Keratinocyte (primary cell): ENCODE measurements at regions not wholly inside any gene's neighbourhood (a gene's known extent, or its start where the extent isn't known, plus 50 kb on each side); places are given as distances from the start of the nearest gene placed in this dataset.
A peak's percentile ranks its signal among the peaks of the same experiment; 100 is the strongest.

Experiments used
- DNase-seq: peaks from one replicate; pipeline ENCODE4 v3.0.0-alpha.2; 2011; ENCODE audit warnings: low read depth, missing footprints, low spot score
- FAIRE-seq: peaks from 2 replicates; lab custom pipeline; 2011; peaks lifted over from hg19 to GRCh38; lab: Jason Lieb, UNC
- H2AFZ ChIP-seq: 2 replicates; pipeline ENCODE4 v1.6.0; 2012; ENCODE audit warnings: low read length, control low read depth, inconsistent platforms; ENCODE audit not compliant: control insufficient read depth
- H3K27ac ChIP-seq: 2 replicates; pipeline ENCODE4 v1.5.1; 2011; ENCODE audit warnings: low read length; ENCODE audit not compliant: control insufficient read depth, insufficient read depth
- H3K27me3 ChIP-seq: 3 replicates; pipeline ENCODE4 v1.6.0; 2011; ENCODE audit warnings: low read length; ENCODE audit not compliant: control insufficient read depth, insufficient read depth; ENCODE audit errors: extremely low read depth
- H3K36me3 ChIP-seq, 2 experiments: 2 replicates in 1 of 2; 3 replicates in 1 of 2; pipeline ENCODE4 v1.5.1; 2011; ENCODE audit warnings: low read length in 2 of 2, mild to moderate bottlenecking in 1 of 2; ENCODE audit not compliant: control insufficient read depth in 2 of 2, insufficient read depth in 2 of 2; ENCODE audit errors: extremely low read depth in 1 of 2
- H3K4me1 ChIP-seq: 3 replicates; pipeline ENCODE4 v1.5.1; 2011; ENCODE audit warnings: low read length; ENCODE audit not compliant: control insufficient read depth, insufficient read depth; ENCODE audit errors: extremely low read depth
- H3K4me2 ChIP-seq: 3 replicates; pipeline ENCODE4 v1.6.0; 2011; ENCODE audit warnings: low read depth, low read length; ENCODE audit not compliant: control insufficient read depth, insufficient read depth; ENCODE audit errors: extremely low read depth
- H3K4me3 ChIP-seq, 3 experiments: fragments of 200-600 bp in 1 of 3; sonication (generic) in 1 of 3; 2 replicates in 2 of 3; 3 replicates in 1 of 3; pipeline ENCODE4 v1.5.1; 2011 to 2016; ENCODE audit warnings: low read length in 3 of 3, mild to moderate bottlenecking in 3 of 3, control low read depth in 2 of 3, inconsistent platforms in 1 of 3, low read depth in 1 of 3, mixed read lengths in 1 of 3, mixed run types in 1 of 3, moderate library complexity in 1 of 3; ENCODE audit not compliant: control insufficient read depth in 2 of 3, insufficient read depth in 2 of 3; ENCODE audit errors: extremely low read depth in 1 of 3
- H3K79me2 ChIP-seq: 2 replicates; pipeline ENCODE4 v1.6.0; 2012; ENCODE audit warnings: low read length; ENCODE audit not compliant: control insufficient read depth, insufficient read depth
- H3K9ac ChIP-seq: 3 replicates; pipeline ENCODE4 v1.6.0; 2011; ENCODE audit warnings: low read length; ENCODE audit not compliant: control insufficient read depth, insufficient read depth; ENCODE audit errors: extremely low read depth
- H3K9me1 ChIP-seq: 3 replicates; pipeline ENCODE4 v1.6.0; 2011; ENCODE audit warnings: low read length; ENCODE audit not compliant: control insufficient read depth, insufficient read depth; ENCODE audit errors: extremely low read depth
- H3K9me3 ChIP-seq: 2 replicates; pipeline ENCODE4 v1.5.1; 2012; ENCODE audit warnings: low read depth, low read length; ENCODE audit not compliant: control insufficient read depth
- H4K20me1 ChIP-seq: 3 replicates; pipeline ENCODE4 v1.6.0; 2011; ENCODE audit warnings: low read length; ENCODE audit not compliant: control insufficient read depth, insufficient read depth; ENCODE audit errors: extremely low read depth
- CTCF ChIP-seq, 3 experiments: IDR thresholded peaks in 1 of 3; conservative IDR thresholded peaks in 1 of 3; optimal IDR thresholded peaks in 1 of 3; 2 replicates in 2 of 3; 3 replicates in 1 of 3; pipeline versions ENCODE3 to v1.5.1; 2011; ENCODE audit warnings: low read length in 3 of 3, mild to moderate bottlenecking in 3 of 3, moderate library complexity in 2 of 3, control low read depth in 1 of 3, inconsistent platforms in 1 of 3; ENCODE audit not compliant: insufficient read depth in 2 of 3; ENCODE audit errors: extremely low read depth in 1 of 3
- EZH2 ChIP-seq: IDR thresholded peaks from one replicate; pipeline ENCODE4 v1.6.1; 2012; ENCODE audit warnings: inconsistent platforms, mild to moderate bottlenecking, low read length, moderate library complexity
- dilution Hi-C: fragments of 300-500 bp; cut with MboI; formaldehyde crosslinking; loops from one replicate; pipeline ENCODE4 v1.7.0; 2020; ENCODE audit warnings: low sequenced_read_pairs; ENCODE audit not compliant: extremely low pct_ligation_motif_present

GRCh38 chr7:13072014-13072413, 384.6 kb downstream of the ARL4A start:
- no peak for DNase-seq
- Histone ChIP-seq H3K4me2 (no peak overlapping the region), H3K4me1 (peaks cover 3% of the 10 kb centered on the region), H3K9me1 (no peaks in the 10 kb centered on the region), H2AFZ (peak overlapping the region; percentile 49), H3K27me3 (no peaks in the 10 kb centered on the region), H3K4me3 (no peak overlapping the region), H3K79me2 (no peaks in the 10 kb centered on the region), H4K20me1 (no peaks in the 10 kb centered on the region), H3K27ac (no peak overlapping the region), H3K9ac (no peak overlapping the region), H3K36me3 (no peaks in the 10 kb centered on the region), H3K9me3 (no peaks in the 10 kb centered on the region)
- no peak for TF ChIP-seq CTCF (optimal IDR thresholded peaks at IDR 0.05 in 1 of 3, IDR thresholded peaks at IDR 0.05 in 1 of 3, conservative IDR thresholded peaks at IDR 0.05 in 1 of 3; ENCODE audit: extremely low read depth in 1 of 3, insufficient read depth in 2 of 3, low read length in 3 of 3)
- no peak for TF ChIP-seq EZH2
- FAIRE-seq: no peak
- dilution Hi-C loops: no loop called here

DNA sequence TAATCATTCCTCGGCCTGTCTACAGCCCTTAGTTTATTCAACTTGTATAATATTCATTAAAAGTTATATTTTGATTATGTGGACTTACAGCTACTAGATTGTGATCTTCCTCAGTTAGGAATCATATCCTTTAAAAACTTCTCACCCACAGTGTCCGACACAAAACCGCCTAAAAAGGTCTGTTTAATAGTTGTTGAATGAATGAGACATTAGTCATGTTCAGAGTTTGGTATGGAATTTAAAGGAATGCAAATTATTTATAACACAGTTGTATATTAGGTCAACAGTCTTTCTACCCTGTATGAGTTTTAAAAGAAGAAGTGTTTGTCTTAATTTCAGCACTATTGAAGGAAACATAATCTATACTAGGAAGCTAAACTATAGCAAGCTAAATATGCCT, 390.0 kb downstream of the ARL4A start:
- no peak overlapping the region for H3K4me3 ChIP-seq

More for the DNA sequence above, 390.0 kb downstream of the ARL4A start:
- H3K9ac ChIP-seq: no peak overlapping the region
- no peak for DNase-seq
- no peaks in the 10 kb centered on the region for H4K20me1 ChIP-seq
- H3K4me1 ChIP-seq: peaks cover 12% of the 10 kb centered on the region
- no peak overlapping the region for H3K27ac ChIP-seq
- H3K9me1 ChIP-seq: no peaks in the 10 kb centered on the region
- dilution Hi-C loops: no loop called here
- H2AFZ ChIP-seq: peak overlapping the region; percentile 74
- TF ChIP-seq CTCF (optimal IDR thresholded peaks at IDR 0.05 in 1 of 3, IDR thresholded peaks at IDR 0.05 in 1 of 3, conservative IDR thresholded peaks at IDR 0.05 in 1 of 3; ENCODE audit: extremely low read depth in 1 of 3, insufficient read depth in 2 of 3, low read length in 3 of 3) (no peak), EZH2 (no peak)
- H3K4me2 ChIP-seq: peak overlapping the region; percentile 35
- no peaks in the 10 kb centered on the region for H3K36me3 ChIP-seq
- FAIRE-seq: no peak
- no peaks in the 10 kb centered on the region for H3K27me3 ChIP-seq
- H3K79me2 ChIP-seq: no peaks in the 10 kb centered on the region
- no peaks in the 10 kb centered on the region for H3K9me3 ChIP-seq
